ENCODE measurements at regions not wholly inside any gene's neighbourhood (a gene's known extent, or its start where the extent isn't known, plus 50 kb on each side); places are given as distances from the start of the nearest gene placed in this dataset.

GRCh38 chr15:47383102-47383501, 334.2 kb upstream of the SEMA6D start:
- TF ChIP-seq, protein P1, sequence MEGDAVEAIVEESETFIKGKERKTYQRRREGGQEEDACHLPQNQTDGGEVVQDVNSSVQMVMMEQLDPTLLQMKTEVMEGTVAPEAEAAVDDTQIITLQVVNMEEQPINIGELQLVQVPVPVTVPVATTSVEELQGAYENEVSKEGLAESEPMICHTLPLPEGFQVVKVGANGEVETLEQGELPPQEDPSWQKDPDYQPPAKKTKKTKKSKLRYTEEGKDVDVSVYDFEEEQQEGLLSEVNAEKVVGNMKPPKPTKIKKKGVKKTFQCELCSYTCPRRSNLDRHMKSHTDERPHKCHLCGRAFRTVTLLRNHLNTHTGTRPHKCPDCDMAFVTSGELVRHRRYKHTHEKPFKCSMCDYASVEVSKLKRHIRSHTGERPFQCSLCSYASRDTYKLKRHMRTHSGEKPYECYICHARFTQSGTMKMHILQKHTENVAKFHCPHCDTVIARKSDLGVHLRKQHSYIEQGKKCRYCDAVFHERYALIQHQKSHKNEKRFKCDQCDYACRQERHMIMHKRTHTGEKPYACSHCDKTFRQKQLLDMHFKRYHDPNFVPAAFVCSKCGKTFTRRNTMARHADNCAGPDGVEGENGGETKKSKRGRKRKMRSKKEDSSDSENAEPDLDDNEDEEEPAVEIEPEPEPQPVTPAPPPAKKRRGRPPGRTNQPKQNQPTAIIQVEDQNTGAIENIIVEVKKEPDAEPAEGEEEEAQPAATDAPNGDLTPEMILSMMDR (IDR thresholded peaks at IDR 0.05), result no peak
- no peak for TF ChIP-seq POLR2A (IDR thresholded peaks at IDR 0.05)

Measured in uterus (tissue), 2 donors.